K562 (cell line): ENCODE measurements at regions not wholly inside any gene's neighbourhood (a gene's known extent, or its start where the extent isn't known, plus 50 kb on each side); places are given as distances from the start of the nearest gene placed in this dataset.

Experiments
- ATAC-seq: fragments of 200-7000 bp; cut with Tn5 transposase; 3 replicates; pipeline ENCODE4 v1.9.1; 2020; ENCODE audit warnings: moderate library complexity
- BruUV-seq: library from RNA; stranded (reverse); fragments of 400-500 nt; replicated peaks from 2 replicates; lab custom pipeline; 2021; lab: Mats Ljungman, UMichigan
- CTCF ChIA-PET: fragments of 300-600 bp; formaldehyde crosslinking; extraction: SDS; loops from one replicate; lab custom pipeline; 2021; ENCODE audit warnings: low intra/inter-chr PET ratio; lab: Yijun Ruan, JAX
- POLR2A ChIA-PET: fragments of 300-600, 350-650 bp; sonication (Branson Sonifier 250); formaldehyde crosslinking; extraction: SDS; loops from one replicate; lab custom pipeline; 2021; ENCODE audit warnings: antibody characterized with exemption, inconsistent platforms; lab: Yijun Ruan, JAX
- DNase-seq, 4 experiments: peaks; one replicate each; pipeline versions ENCODE4 v3.0.0 to v3.0.0-alpha.2; 2011 to 2018; ENCODE audit warnings: low spot score in 3 of 4, mixed read lengths in 3 of 4; ENCODE audit errors: extremely low read depth in 1 of 4
- FAIRE-seq: peaks from 2 replicates; lab custom pipeline; 2011; peaks lifted over from hg19 to GRCh38; lab: Jason Lieb, UNC
- H2AFZ ChIP-seq: 2 replicates; pipeline ENCODE4 v1.6.0; 2011; ENCODE audit warnings: low read depth, low read length, control low read depth, inconsistent platforms
- H3K27ac ChIP-seq: fragments of 200-600 bp; 3 replicates; pipeline ENCODE4 v1.8.0; 2011; ENCODE audit warnings: low read depth, mild to moderate bottlenecking, control low read depth, inconsistent platforms, low read length, moderate library complexity, mixed read lengths; ENCODE audit errors: extremely low read depth
- H3K27me3 ChIP-seq, 2 experiments: fragments of 300-600 bp in 1 of 2; 2 replicates in 1 of 2; 3 replicates in 1 of 2; pipeline versions ENCODE4 v1.6.0 to v1.8.0; 2011; ENCODE audit warnings: inconsistent platforms in 2 of 2, low read length in 2 of 2, mild to moderate bottlenecking in 1 of 2, mixed read lengths in 1 of 2, moderate library complexity in 1 of 2; ENCODE audit not compliant: control insufficient read depth in 2 of 2, insufficient read depth in 2 of 2
- H3K36me3 ChIP-seq: fragments of 300-600 bp; 3 replicates; pipeline ENCODE4 v1.8.0; 2011; ENCODE audit warnings: mild to moderate bottlenecking, low read length, inconsistent platforms; ENCODE audit not compliant: control insufficient read depth, insufficient read depth
- H3K4me1 ChIP-seq, 2 experiments: fragments of 200-600 bp in 1 of 2; replicated peaks in 1 of 2; 2 replicates in 1 of 2; 3 replicates in 1 of 2; pipeline versions ENCODE4 v1.5.1 to v1.8.0; 2011; ENCODE audit warnings: inconsistent platforms in 2 of 2, low read length in 2 of 2, mild to moderate bottlenecking in 1 of 2, mixed read lengths in 1 of 2, moderate library complexity in 1 of 2; ENCODE audit not compliant: control insufficient read depth in 2 of 2, insufficient read depth in 2 of 2
- H3K4me2 ChIP-seq: 2 replicates; pipeline ENCODE4 v1.6.1; 2011; ENCODE audit warnings: low read length, control low read depth, inconsistent platforms, mixed read lengths; ENCODE audit not compliant: insufficient read depth
- H3K4me3 ChIP-seq: fragments of 200-600 bp; sonication (generic), shearing (Covaris generic); 2 replicates; pipeline ENCODE4 v1.5.1; 2016; ENCODE audit warnings: control low read depth, inconsistent platforms
- H3K79me2 ChIP-seq: fragments of 200-600 bp; 3 replicates; pipeline ENCODE4 v1.8.0; 2011; ENCODE audit warnings: low read length, inconsistent platforms; ENCODE audit not compliant: control insufficient read depth, insufficient read depth
- H3K9ac ChIP-seq, 2 experiments: 2 replicates each; pipeline versions ENCODE4 v1.6.0 to v1.6.1; 2011; ENCODE audit warnings: low read depth in 2 of 2, low read length in 2 of 2, control low read depth in 1 of 2, inconsistent platforms in 1 of 2, mild to moderate bottlenecking in 1 of 2, mixed read lengths in 1 of 2; ENCODE audit not compliant: insufficient read depth in 1 of 2
- H3K9me1 ChIP-seq: one replicate; pipeline ENCODE4 v1.6.0; 2011; ENCODE audit warnings: inconsistent platforms, mild to moderate bottlenecking, low read length, moderate library complexity; ENCODE audit not compliant: control insufficient read depth, insufficient read depth
- H3K9me3 ChIP-seq: replicated peaks from 2 replicates; pipeline ENCODE4 v1.5.1; 2011; ENCODE audit warnings: low read depth, low read length, inconsistent platforms; ENCODE audit not compliant: control insufficient read depth, insufficient read depth
- H4K20me1 ChIP-seq: replicated peaks from 2 replicates; pipeline ENCODE4 v1.6.1; 2011; ENCODE audit warnings: low read length, inconsistent platforms, mixed read lengths; ENCODE audit not compliant: control insufficient read depth, insufficient read depth
- CXXC5 ChIP-seq: fragments of 250-450 bp; sonication (Bioruptor Pico); IDR thresholded peaks from 2 replicates; pipeline ENCODE4 v1.8.0; 2022; ENCODE audit warnings: inconsistent platforms, mild to moderate bottlenecking, moderate library complexity
- ELF1 ChIP-seq: fragments of 200-800 bp; sonication (Bioruptor generic); IDR thresholded peaks from 2 replicates; pipeline ENCODE4 v1.6.1; 2016; ENCODE audit warnings: missing genetic modification characterization, missing compliant biosample characterization
- GATA2 ChIP-seq: sonication (generic); formaldehyde crosslinking; IDR thresholded peaks from 2 replicates; pipeline ENCODE4 v1.4.0; 2020; ENCODE audit warnings: mild to moderate bottlenecking, missing genetic modification reagents
- MYC ChIP-seq, 2 experiments: fragments of 250-450 bp in 1 of 2; sonication (Bioruptor Pico) in 1 of 2; IDR thresholded peaks; 2 replicates each; pipeline versions ENCODE4 v1.5.1 to v1.6.1; 2012 to 2021; ENCODE audit warnings: low read depth in 2 of 2, borderline replicate concordance in 1 of 2, improper control_type of control experiment in 1 of 2, low read length in 1 of 2, mild to moderate bottlenecking in 1 of 2, moderate library complexity in 1 of 2
- NFYB ChIP-seq: IDR thresholded peaks from 2 replicates; pipeline ENCODE4 v1.6.1; 2011; ENCODE audit warnings: mild to moderate bottlenecking, moderate library complexity; ENCODE audit not compliant: insufficient read length; ENCODE audit errors: extremely low read depth
- NR3C1 ChIP-seq: sonication (generic); formaldehyde crosslinking; IDR thresholded peaks from 2 replicates; pipeline ENCODE4 v1.8.1; 2022; ENCODE audit warnings: missing genetic modification reagents
- OTX1 ChIP-seq: fragments of 450-650 bp; formaldehyde crosslinking; IDR thresholded peaks from 2 replicates; pipeline ENCODE4 v1.4.0; 2022; ENCODE audit warnings: mild to moderate bottlenecking
- RHOXF2B ChIP-seq: fragments of 250-450 bp; sonication (Bioruptor Pico); conservative IDR thresholded peaks from 2 replicates; pipeline ENCODE4 v1.5.1; 2021
- SPI1 ChIP-seq: IDR thresholded peaks from 2 replicates; pipeline ENCODE4 v1.6.1; 2011; ENCODE audit warnings: low read depth, low read length, control low read depth, borderline replicate concordance
- SUPT5H ChIP-seq: fragments of 450-650 bp; IDR thresholded peaks from 2 replicates; pipeline ENCODE4 v1.6.1; 2016
- ZNF668 ChIP-seq: fragments of 250-450 bp; sonication (Bioruptor Pico); IDR thresholded peaks from 2 replicates; pipeline ENCODE4 v1.8.0; 2022; ENCODE audit warnings: mild to moderate bottlenecking, inconsistent platforms
- WGBS: fragments of 100-300 bp; shearing (Covaris generic); methylation state at CpG from one replicate; pipeline ENCODE4 v1.1.6; 2016; ENCODE audit warnings: low coverage, mixed read lengths; ENCODE audit not compliant: insufficient coverage; ENCODE audit errors: missing lambda C conversion rate; 5-methylcytosine and 5-hydroxymethylcytosine counted together
- in situ Hi-C: fragments of 300-500 bp; cut with MboI; formaldehyde crosslinking; loops from 4 replicates; pipeline ENCODE4 v1.15.0; 2018; ENCODE audit warnings: inconsistent platforms, mixed read lengths
- intact Hi-C: fragments of 100-400 bp; cut with micrococcal nuclease; formaldehyde crosslinking; loops from 2 replicates; pipeline ENCODE4 v1.14.2; 2022
- TF ChIP-seq, protein P1 (sequence below): fragments of 250-450 bp; sonication (Bioruptor Pico); IDR thresholded peaks from 2 replicates; pipeline ENCODE4 v1.4.0; 2020; ENCODE audit warnings: mild to moderate bottlenecking, moderate library complexity, borderline replicate concordance
- TF ChIP-seq, protein P2 (sequence below): fragments of 150-350 bp; conservative IDR thresholded peaks from 2 replicates; pipeline ENCODE4 v1.6.1; 2014; ENCODE audit warnings: low read length
- TF ChIP-seq, protein P3 (sequence below), 3 experiments: fragments of 200-800 bp in 1 of 3; fragments of 250-450 bp in 1 of 3; fragments of 450-650 bp in 1 of 3; sonication (Bioruptor Pico) in 1 of 3; sonication (Bioruptor generic) in 1 of 3; formaldehyde crosslinking in 1 of 3; IDR thresholded peaks; 2 replicates each; pipeline versions ENCODE4 v1.6.1 to v1.8.0; 2016 to 2022; ENCODE audit warnings: mild to moderate bottlenecking in 2 of 3, missing genetic modification characterization in 2 of 3, missing compliant biosample characterization in 1 of 3, moderate library complexity in 1 of 3

DNA sequence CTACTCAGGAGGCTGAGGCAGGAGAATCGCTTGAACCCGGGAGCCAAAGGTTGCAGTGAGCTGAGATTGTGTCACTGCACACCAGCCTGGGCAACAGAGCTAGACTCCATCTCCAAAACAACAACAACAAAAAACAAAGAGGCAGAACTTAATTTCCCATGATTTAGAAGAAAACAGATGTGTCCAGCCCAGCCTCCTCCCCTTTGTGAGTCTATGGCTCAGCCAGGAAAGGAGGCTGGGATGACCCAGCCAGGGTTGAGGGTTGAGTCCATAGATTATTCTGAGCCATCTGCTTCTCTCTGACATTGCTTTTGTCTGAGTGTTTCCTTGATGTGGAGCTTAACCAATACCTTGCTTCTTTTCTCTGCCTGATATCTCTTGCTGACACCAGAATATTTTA is 994.1 kb downstream of the TYW1 start:
- CTCF ChIA-PET = no interaction called here
- Histone ChIP-seq H3K9me1 (no peaks in the 10 kb centered on the region), H3K4me1 (no peaks in the 10 kb centered on the region), H3K9ac (no peak overlapping the region), H3K79me2 (no peaks in the 10 kb centered on the region), H2AFZ (no peak overlapping the region), H3K36me3 (no peaks in the 10 kb centered on the region), H3K4me2 (no peak overlapping the region), H3K4me3 (no peak overlapping the region), H3K9me3 (no peaks in the 10 kb centered on the region), H4K20me1 (no peaks in the 10 kb centered on the region), H3K27me3 (no peaks in the 10 kb centered on the region), H3K27ac (no peak overlapping the region)
- in situ Hi-C loops = no loop called here
- BruUV-seq = no TSS peak
- POLR2A ChIA-PET = interaction anchor here (0.7 kb wide), 1 partner anchor 22 kb away, joined by 3 read pairs; no protein-coding TSS in a partner anchor
- intact Hi-C loops = no loop called here
- 0% methylated on average over 2 of the region's 2 CpGs for WGBS
- DNase-seq = no peak
- FAIRE-seq = no peak
- ATAC-seq = no peak
- TF ChIP-seq GATA2 (CRISPR knock-in tag) (no peak), RHOXF2B (CRISPR knock-in tag) (no peak), NR3C1 (CRISPR knock-in tag) (no peak), ZNF668 (no peak), ELF1 (tag) (no peak), SPI1 (no peak), CXXC5 (no peak), OTX1 (CRISPR knock-in tag) (no peak), MYC (IDR thresholded peaks at IDR 0.05; ENCODE audit: low read depth, low read length) (no peak), MYC (CRISPR knock-in tag; IDR thresholded peaks at IDR 0.05; ENCODE audit: borderline replicate concordance, low read depth) (no peak), SUPT5H (no peak), NFYB (no peak)
- TF ChIP-seq, protein P1, sequence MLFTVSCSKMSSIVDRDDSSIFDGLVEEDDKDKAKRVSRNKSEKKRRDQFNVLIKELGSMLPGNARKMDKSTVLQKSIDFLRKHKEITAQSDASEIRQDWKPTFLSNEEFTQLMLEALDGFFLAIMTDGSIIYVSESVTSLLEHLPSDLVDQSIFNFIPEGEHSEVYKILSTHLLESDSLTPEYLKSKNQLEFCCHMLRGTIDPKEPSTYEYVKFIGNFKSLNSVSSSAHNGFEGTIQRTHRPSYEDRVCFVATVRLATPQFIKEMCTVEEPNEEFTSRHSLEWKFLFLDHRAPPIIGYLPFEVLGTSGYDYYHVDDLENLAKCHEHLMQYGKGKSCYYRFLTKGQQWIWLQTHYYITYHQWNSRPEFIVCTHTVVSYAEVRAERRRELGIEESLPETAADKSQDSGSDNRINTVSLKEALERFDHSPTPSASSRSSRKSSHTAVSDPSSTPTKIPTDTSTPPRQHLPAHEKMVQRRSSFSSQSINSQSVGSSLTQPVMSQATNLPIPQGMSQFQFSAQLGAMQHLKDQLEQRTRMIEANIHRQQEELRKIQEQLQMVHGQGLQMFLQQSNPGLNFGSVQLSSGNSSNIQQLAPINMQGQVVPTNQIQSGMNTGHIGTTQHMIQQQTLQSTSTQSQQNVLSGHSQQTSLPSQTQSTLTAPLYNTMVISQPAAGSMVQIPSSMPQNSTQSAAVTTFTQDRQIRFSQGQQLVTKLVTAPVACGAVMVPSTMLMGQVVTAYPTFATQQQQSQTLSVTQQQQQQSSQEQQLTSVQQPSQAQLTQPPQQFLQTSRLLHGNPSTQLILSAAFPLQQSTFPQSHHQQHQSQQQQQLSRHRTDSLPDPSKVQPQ (CRISPR knock-in tag) = no peak
- TF ChIP-seq, protein P2, sequence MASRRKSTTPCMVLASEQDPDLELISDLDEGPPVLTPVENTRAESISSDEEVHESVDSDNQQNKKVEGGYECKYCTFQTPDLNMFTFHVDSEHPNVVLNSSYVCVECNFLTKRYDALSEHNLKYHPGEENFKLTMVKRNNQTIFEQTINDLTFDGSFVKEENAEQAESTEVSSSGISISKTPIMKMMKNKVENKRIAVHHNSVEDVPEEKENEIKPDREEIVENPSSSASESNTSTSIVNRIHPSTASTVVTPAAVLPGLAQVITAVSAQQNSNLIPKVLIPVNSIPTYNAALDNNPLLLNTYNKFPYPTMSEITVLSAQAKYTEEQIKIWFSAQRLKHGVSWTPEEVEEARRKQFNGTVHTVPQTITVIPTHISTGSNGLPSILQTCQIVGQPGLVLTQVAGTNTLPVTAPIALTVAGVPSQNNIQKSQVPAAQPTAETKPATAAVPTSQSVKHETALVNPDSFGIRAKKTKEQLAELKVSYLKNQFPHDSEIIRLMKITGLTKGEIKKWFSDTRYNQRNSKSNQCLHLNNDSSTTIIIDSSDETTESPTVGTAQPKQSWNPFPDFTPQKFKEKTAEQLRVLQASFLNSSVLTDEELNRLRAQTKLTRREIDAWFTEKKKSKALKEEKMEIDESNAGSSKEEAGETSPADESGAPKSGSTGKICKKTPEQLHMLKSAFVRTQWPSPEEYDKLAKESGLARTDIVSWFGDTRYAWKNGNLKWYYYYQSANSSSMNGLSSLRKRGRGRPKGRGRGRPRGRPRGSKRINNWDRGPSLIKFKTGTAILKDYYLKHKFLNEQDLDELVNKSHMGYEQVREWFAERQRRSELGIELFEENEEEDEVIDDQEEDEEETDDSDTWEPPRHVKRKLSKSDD = no peak
- TF ChIP-seq, protein P3, sequence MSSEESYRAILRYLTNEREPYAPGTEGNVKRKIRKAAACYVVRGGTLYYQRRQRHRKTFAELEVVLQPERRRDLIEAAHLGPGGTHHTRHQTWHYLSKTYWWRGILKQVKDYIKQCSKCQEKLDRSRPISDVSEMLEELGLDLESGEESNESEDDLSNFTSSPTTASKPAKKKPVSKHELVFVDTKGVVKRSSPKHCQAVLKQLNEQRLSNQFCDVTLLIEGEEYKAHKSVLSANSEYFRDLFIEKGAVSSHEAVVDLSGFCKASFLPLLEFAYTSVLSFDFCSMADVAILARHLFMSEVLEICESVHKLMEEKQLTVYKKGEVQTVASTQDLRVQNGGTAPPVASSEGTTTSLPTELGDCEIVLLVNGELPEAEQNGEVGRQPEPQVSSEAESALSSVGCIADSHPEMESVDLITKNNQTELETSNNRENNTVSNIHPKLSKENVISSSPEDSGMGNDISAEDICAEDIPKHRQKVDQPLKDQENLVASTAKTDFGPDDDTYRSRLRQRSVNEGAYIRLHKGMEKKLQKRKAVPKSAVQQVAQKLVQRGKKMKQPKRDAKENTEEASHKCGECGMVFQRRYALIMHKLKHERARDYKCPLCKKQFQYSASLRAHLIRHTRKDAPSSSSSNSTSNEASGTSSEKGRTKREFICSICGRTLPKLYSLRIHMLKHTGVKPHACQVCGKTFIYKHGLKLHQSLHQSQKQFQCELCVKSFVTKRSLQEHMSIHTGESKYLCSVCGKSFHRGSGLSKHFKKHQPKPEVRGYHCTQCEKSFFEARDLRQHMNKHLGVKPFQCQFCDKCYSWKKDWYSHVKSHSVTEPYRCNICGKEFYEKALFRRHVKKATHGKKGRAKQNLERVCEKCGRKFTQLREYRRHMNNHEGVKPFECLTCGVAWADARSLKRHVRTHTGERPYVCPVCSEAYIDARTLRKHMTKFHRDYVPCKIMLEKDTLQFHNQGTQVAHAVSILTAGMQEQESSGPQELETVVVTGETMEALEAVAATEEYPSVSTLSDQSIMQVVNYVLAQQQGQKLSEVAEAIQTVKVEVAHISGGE (CRISPR knock-in tag; IDR thresholded peaks at IDR 0.05) = no peak
